Activated CD8-positive, alpha-beta T cell treated with anti-CD3 and anti-CD28 coated beads, Interleukin-2, amount 10 ng/mL, durations not matched to agents 7 days and 5 days (primary cell): ENCODE measurements at regions not wholly inside any gene's neighbourhood (a gene's known extent, or its start where the extent isn't known, plus 50 kb on each side); places are given as distances from the start of the nearest gene placed in this dataset.
"Not testable (repeated sequence)": the region's sequence is repeated elsewhere in the genome, so short reads cannot be mapped to it uniquely, and the experiment has no call there.

Source experiments
- ATAC-seq: fragments of 150-1000 bp; cut with Tn5 transposase; one replicate; pipeline ENCODE4 v1.10.0; 2021; ENCODE audit warnings: moderate library complexity
- CTCF ChIA-PET: fragments of 350-600 bp; sonication (Branson Sonifier 250); formaldehyde crosslinking; loops from one replicate; lab custom pipeline; 2021; ENCODE audit warnings: antibody characterized with exemption; lab: Charles Lee
- POLR2A ChIA-PET: fragments of 350-600 bp; sonication (Branson Sonifier 250); formaldehyde crosslinking; loops from one replicate; lab custom pipeline; 2021; ENCODE audit warnings: antibody characterized with exemption; lab: Charles Lee
- DNase-seq: peaks from one replicate; pipeline ENCODE4 v3.0.0-alpha.2; 2020
- H3K27ac Mint-ChIP-seq: one replicate; pipeline ENCODE4 v1.8.0; 2021; ENCODE audit warnings: mild to moderate bottlenecking, mixed read lengths
- H3K27me3 Mint-ChIP-seq: one replicate; pipeline ENCODE4 v1.8.0; 2021; ENCODE audit warnings: low read depth, mixed read lengths
- H3K36me3 Mint-ChIP-seq: one replicate; pipeline ENCODE4 v1.8.0; 2021; ENCODE audit warnings: low read depth, mixed read lengths
- H3K4me1 Mint-ChIP-seq: one replicate; pipeline ENCODE4 v1.8.0; 2021; ENCODE audit warnings: low read depth, mixed read lengths
- H3K4me3 Mint-ChIP-seq: one replicate; pipeline ENCODE4 v1.8.0; 2021; ENCODE audit warnings: mild to moderate bottlenecking, mixed read lengths
- H3K9me3 Mint-ChIP-seq: one replicate; pipeline ENCODE4 v1.8.0; 2022; ENCODE audit warnings: mixed read lengths; ENCODE audit not compliant: insufficient read depth

- POLR2A ChIA-PET = no interaction called here
- Mint-ChIP-seq H3K27me3 (no peaks in the 10 kb centered on the region), H3K4me3 (no peak overlapping the region), H3K36me3 (no peaks in the 10 kb centered on the region), H3K27ac (no peak overlapping the region), H3K9me3 (peaks cover 21% of the 10 kb centered on the region), H3K4me1 (no peaks in the 10 kb centered on the region)
- CTCF ChIA-PET = no interaction called here
- ATAC-seq (no peak), DNase-seq (no peak)
Measured at GRCh38 chr13:88285329-88285728, 614.2 kb downstream of the SLITRK5 start.

- no peak for ATAC-seq
Measured at GRCh38 chr13:88288326-88288725, 617.2 kb downstream of the SLITRK5 start.

GRCh38 chr13:88291731-88292130 lies 620.6 kb downstream of the SLITRK5 start:
- POLR2A ChIA-PET, H3K4me1 Mint-ChIP-seq, H3K27me3 Mint-ChIP-seq, H3K27ac Mint-ChIP-seq, H3K9me3 Mint-ChIP-seq, ATAC-seq, H3K36me3 Mint-ChIP-seq, DNase-seq, H3K4me3 Mint-ChIP-seq, CTCF ChIA-PET: not testable (repeated sequence)

More at GRCh38 chr13:88288326-88288725, 617.2 kb downstream of the SLITRK5 start:
- Mint-ChIP-seq H3K27me3 (no peaks in the 10 kb centered on the region), H3K36me3 (no peaks in the 10 kb centered on the region), H3K4me1 (no peaks in the 10 kb centered on the region), H3K9me3 (peaks cover 12% of the 10 kb centered on the region), H3K4me3 (no peak overlapping the region), H3K27ac (no peak overlapping the region)
- CTCF ChIA-PET = no interaction called here
- POLR2A ChIA-PET = no interaction called here
- no peak for DNase-seq

DNA sequence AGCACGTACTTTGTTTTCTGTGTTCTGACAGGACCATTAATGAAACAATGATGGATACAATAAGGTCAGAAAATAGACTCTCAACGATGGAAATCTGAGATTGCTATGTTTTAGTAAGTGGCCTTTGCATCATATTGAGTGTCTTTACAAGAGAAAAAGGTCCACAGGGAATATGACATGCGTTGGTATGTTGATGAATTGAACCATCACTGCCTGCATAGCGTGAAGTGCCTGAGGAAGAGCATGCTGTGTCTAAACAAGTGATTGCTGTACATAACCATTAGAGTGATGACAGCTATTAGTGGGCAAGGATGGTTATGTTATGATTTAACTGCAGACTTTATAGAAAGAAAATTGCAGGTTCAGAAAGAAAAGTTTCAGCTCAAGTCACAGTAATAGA lies 623.2 kb downstream of the SLITRK5 start:
- ChIA-PET POLR2A (no interaction called here), CTCF (no interaction called here)
- no peak for ATAC-seq
- DNase-seq = no peak
- Mint-ChIP-seq H3K27ac (no peak overlapping the region), H3K27me3 (no peaks in the 10 kb centered on the region), H3K9me3 (peaks cover 5% of the 10 kb centered on the region), H3K4me1 (no peaks in the 10 kb centered on the region), H3K4me3 (no peak overlapping the region), H3K36me3 (no peaks in the 10 kb centered on the region)

DNA sequence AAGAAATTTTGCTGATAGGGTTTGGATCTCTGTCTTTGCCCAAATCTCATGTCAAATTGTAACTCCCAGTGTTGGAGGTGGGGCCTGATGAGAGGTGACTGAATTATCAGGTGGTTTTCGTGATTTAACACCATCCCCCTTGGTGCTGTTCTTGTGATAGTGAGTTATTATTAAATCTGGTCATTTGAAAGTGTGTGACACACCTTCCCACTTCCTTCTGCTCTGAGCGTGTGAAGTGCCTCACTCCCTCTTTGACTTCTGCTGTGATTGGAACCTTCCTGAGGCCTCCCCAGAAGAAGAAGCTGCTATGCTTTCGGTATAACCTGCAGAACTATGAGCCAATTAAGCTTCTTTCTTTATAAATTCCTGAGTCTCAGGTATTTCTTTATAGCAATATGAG lies 632.0 kb downstream of the SLITRK5 start:
- Mint-ChIP-seq H3K36me3 (no peaks in the 10 kb centered on the region), H3K9me3 (peaks cover 13% of the 10 kb centered on the region), H3K4me1 (no peaks in the 10 kb centered on the region), H3K27me3 (no peaks in the 10 kb centered on the region), H3K27ac (no peak overlapping the region), H3K4me3 (no peak overlapping the region)
- ATAC-seq (no peak), DNase-seq (no peak)
- ChIA-PET CTCF (no interaction called here), POLR2A (no interaction called here)

DNA sequence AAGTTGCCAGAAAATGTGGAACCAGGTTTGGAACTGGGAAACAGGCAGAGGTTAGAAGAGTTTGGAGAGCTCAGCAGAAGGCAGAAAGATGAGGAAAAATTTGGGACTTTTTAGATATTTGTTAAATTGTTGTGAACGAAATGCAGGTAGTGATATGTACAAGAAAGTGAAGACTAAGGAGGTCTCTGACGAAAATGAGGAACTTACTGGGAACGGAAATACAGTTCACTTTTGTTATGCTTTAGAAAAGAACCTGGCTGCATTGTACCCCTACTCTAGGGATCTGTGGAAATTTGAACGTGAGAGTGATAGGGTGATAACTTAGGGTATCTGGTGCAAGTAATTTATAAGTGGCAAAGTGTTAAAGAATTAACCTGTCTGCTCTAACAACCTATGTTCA lies 632.4 kb downstream of the SLITRK5 start:
- no peak for ATAC-seq
- Mint-ChIP-seq H3K4me3 (no peak overlapping the region), H3K9me3 (peaks cover 13% of the 10 kb centered on the region)

GRCh38 chr13:88314496-88314895 lies 643.3 kb downstream of the SLITRK5 start:
- CTCF ChIA-PET = no interaction called here
- DNase-seq (no peak), ATAC-seq (no peak)
- Mint-ChIP-seq H3K27ac (no peak overlapping the region), H3K9me3 (peaks cover 10% of the 10 kb centered on the region), H3K36me3 (no peaks in the 10 kb centered on the region), H3K4me1 (no peaks in the 10 kb centered on the region), H3K4me3 (no peak overlapping the region), H3K27me3 (no peaks in the 10 kb centered on the region)
- POLR2A ChIA-PET = no interaction called here

More for the DNA sequence above, 632.4 kb downstream of the SLITRK5 start:
- Mint-ChIP-seq H3K27me3 (no peaks in the 10 kb centered on the region), H3K27ac (no peak overlapping the region), H3K4me1 (no peaks in the 10 kb centered on the region), H3K36me3 (no peaks in the 10 kb centered on the region)
- CTCF ChIA-PET = no interaction called here
- POLR2A ChIA-PET = no interaction called here
- no peak for DNase-seq

- H3K4me3 Mint-ChIP-seq = no peak overlapping the region
- ChIA-PET CTCF (no interaction called here), POLR2A (no interaction called here)
- DNase-seq (no peak), ATAC-seq (no peak)
- H3K27me3 Mint-ChIP-seq = no peaks in the 10 kb centered on the region
- H3K4me1 Mint-ChIP-seq = no peaks in the 10 kb centered on the region
- H3K36me3 Mint-ChIP-seq = no peaks in the 10 kb centered on the region
- H3K27ac Mint-ChIP-seq = no peak overlapping the region
- H3K9me3 Mint-ChIP-seq = peaks cover 7% of the 10 kb centered on the region
Measured at GRCh38 chr13:88329066-88329465, 657.9 kb downstream of the SLITRK5 start.

DNA sequence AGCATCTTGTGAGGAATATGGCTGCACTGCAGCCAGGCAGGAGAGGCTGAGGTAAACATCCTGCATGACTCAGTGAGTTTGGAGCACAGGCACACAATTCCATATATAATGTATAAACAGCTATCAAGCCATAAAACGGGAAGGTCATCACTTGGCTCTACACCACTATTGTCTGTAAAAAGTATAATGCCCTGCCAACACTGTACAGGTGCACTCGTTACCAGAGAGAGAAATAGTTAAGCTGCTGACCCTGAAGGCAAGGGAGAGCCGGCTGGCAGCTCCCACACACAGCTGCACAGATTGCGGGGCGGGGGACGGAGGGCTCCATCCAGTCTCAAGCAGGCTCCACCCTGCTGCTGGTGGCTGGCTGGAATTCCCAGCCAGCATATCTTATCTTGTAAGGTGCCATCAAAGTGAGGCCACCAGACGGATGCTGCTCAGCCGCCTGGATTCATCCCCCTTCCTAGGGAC lies 668.1 kb downstream of the SLITRK5 start:
- no peaks in the 10 kb centered on the region for H3K4me1 Mint-ChIP-seq
- peaks cover 4% of the 10 kb centered on the region for H3K9me3 Mint-ChIP-seq

DNA sequence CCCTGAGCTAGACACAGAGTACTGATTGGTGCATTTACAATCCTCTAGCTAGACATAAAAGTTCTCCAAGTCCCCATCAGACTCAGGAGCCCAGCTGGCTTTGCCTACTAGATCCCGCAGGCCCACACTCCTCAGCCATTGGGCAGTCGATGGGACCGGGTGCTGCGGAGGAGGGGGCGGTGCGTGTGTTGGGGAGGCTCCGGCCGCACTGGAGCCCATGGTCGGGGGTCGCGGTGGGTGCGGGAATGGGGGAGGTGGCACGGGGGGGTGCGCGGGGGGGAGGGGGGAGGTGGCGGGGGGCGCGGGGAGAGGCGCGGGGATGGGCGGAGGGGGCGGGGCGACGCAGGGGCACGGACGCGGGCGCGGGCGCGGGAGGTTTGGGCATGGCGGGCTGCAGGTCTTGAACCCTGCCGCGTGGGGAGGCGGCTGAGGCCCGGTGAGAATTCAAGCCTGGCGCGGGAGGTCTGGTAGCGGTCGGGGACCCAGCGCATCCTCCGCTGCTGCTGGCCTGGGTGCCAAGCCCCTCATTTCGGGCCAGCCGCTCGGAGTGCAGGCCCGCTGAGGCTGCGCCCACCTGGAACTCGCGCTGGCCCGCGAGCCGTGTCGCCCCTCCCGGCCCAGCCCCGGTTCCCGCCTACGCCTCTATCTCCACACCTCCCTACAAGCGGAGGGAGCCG lies 674.1 kb downstream of the SLITRK5 start:
- ChIA-PET CTCF (no interaction called here), POLR2A (no interaction called here)
- Mint-ChIP-seq H3K4me1 (no peaks in the 10 kb centered on the region), H3K9me3 (peaks cover 3% of the 10 kb centered on the region), H3K27me3 (no peaks in the 10 kb centered on the region), H3K27ac (no peak overlapping the region), H3K4me3 (no peak overlapping the region), H3K36me3 (no peaks in the 10 kb centered on the region)
- no peak for ATAC-seq
- no peak for DNase-seq

More for the DNA sequence above, 668.1 kb downstream of the SLITRK5 start:
- H3K4me3 Mint-ChIP-seq = no peak overlapping the region
- CTCF ChIA-PET = no interaction called here
- no peak for DNase-seq
- H3K27me3 Mint-ChIP-seq = no peaks in the 10 kb centered on the region
- H3K27ac Mint-ChIP-seq = no peak overlapping the region
- POLR2A ChIA-PET = no interaction called here
- no peak for ATAC-seq
- H3K36me3 Mint-ChIP-seq = no peaks in the 10 kb centered on the region

- CTCF ChIA-PET = no interaction called here
- Mint-ChIP-seq H3K36me3 (no peaks in the 10 kb centered on the region), H3K27me3 (no peaks in the 10 kb centered on the region), H3K27ac (no peak overlapping the region), H3K4me1 (no peaks in the 10 kb centered on the region), H3K9me3 (peaks cover 16% of the 10 kb centered on the region), H3K4me3 (no peak overlapping the region)
- no peak for ATAC-seq
- POLR2A ChIA-PET = no interaction called here
- no peak for DNase-seq
Measured at GRCh38 chr13:88360761-88361160, 689.6 kb downstream of the SLITRK5 start.

DNA sequence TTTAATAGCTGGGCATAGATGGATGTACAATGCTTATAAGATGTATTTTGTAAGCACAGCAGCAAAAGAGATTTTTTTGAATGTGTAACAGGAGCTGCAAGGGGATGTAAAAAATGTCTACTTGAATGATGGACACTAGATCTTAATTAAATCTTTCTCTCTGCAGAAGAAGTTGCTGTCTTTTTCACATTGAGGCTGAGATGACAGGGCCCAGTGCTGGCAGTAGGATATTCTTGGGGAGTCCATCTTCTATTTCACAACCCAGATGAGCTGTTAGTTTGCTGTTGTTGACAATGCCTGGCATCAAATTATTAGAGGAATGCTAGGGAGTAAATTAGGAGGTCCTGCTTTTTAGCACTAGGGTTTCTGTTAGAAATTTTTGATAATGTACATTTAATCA lies 698.7 kb downstream of the SLITRK5 start:
- CTCF ChIA-PET = no interaction called here
- no peak for DNase-seq

More for the DNA sequence above, 698.7 kb downstream of the SLITRK5 start:
- POLR2A ChIA-PET = no interaction called here
- no peak overlapping the region for H3K27ac Mint-ChIP-seq
- H3K4me3 Mint-ChIP-seq = no peak overlapping the region
- H3K27me3 Mint-ChIP-seq = no peaks in the 10 kb centered on the region
- H3K9me3 Mint-ChIP-seq = peaks cover under 1% of the 10 kb centered on the region
- no peak for ATAC-seq
- no peaks in the 10 kb centered on the region for H3K36me3 Mint-ChIP-seq
- H3K4me1 Mint-ChIP-seq = no peaks in the 10 kb centered on the region
